Thyroid gland (tissue), 4 donors: ENCODE measurements at regions not wholly inside any gene's neighbourhood (a gene's known extent, or its start where the extent isn't known, plus 50 kb on each side); places are given as distances from the start of the nearest gene placed in this dataset.
"Not testable (repeated sequence)": the region's sequence is repeated elsewhere in the genome, so short reads cannot be mapped to it uniquely, and the experiment has no call there.

ENCODE experiments used
- DNase-seq, 2 donors: peaks; one replicate each; pipeline ENCODE4 v3.0.0-alpha.2; 2019
- H3K27ac ChIP-seq, 3 donors: fragments of 200-600 bp; sonication (generic); 1 replicate in 2 of 3; 2 replicates in 1 of 3; pipeline ENCODE4 v1.5.1; 2016 to 2019; ENCODE audit warnings: mild to moderate bottlenecking in 1 of 3, moderate library complexity in 1 of 3
- H3K27me3 ChIP-seq: fragments of 200-600 bp; sonication (generic); one replicate; pipeline ENCODE4 v1.5.1; 2019
- H3K36me3 ChIP-seq, 2 donors: fragments of 200-600 bp; sonication (generic); one replicate each; pipeline ENCODE4 v1.5.1; 2016 to 2019
- H3K4me1 ChIP-seq, 2 donors: fragments of 200-600 bp; sonication (generic); one replicate each; pipeline ENCODE4 v1.5.1; 2017 to 2019
- H3K4me3 ChIP-seq, 3 donors: fragments of 200-600 bp; sonication (generic); replicated peaks in 1 of 3; 1 replicate in 2 of 3; 2 replicates in 1 of 3; pipeline ENCODE4 v1.5.1; 2016; ENCODE audit warnings: mild to moderate bottlenecking in 1 of 3
- H3K9me3 ChIP-seq: fragments of 200-600 bp; sonication (generic); one replicate; pipeline ENCODE4 v1.5.1; 2017
- CTCF ChIP-seq, 6 experiments: fragments of 200-600 bp in 3 of 6; fragments of 450-650 bp in 3 of 6; sonication (generic) in 3 of 6; IDR thresholded peaks; one replicate each; pipeline ENCODE4 v1.5.1; 2016 to 2019; ENCODE audit warnings: antibody characterized with exemption in 6 of 6, mild to moderate bottlenecking in 2 of 6, inconsistent platforms in 1 of 6, moderate library complexity in 1 of 6
- POLR2A ChIP-seq, 2 donors: fragments of 450-650 bp; IDR thresholded peaks; one replicate each; pipeline ENCODE4 v1.6.1; 2017; ENCODE audit warnings: antibody characterized with exemption in 2 of 2, mild to moderate bottlenecking in 2 of 2, moderate library complexity in 1 of 2
- WGBS, 2 donors: methylation state at CpG; one replicate each; pipeline ENCODE4 v1.1.5; 2017; 5-methylcytosine and 5-hydroxymethylcytosine counted together
- intact Hi-C: fragments of 100-400 bp; cut with DNase I; formaldehyde crosslinking; loops from one replicate; pipeline ENCODE4 v1.15.1; 2023

- Histone ChIP-seq H3K9me3 (no peaks in the 10 kb centered on the region), H3K27me3 (no peaks in the 10 kb centered on the region), H3K36me3 (no peaks in the 10 kb centered on the region), H3K4me3 (no peak overlapping the region), H3K4me1 (no peaks in the 10 kb centered on the region), H3K27ac (no peak overlapping the region)
- TF ChIP-seq POLR2A (IDR thresholded peaks at IDR 0.05) (no peak), CTCF (IDR thresholded peaks at IDR 0.05) (no peak)
- intact Hi-C loops = no loop called here
- 89 to 91% methylated on average over 4 of the region's 4 CpGs for WGBS, 2 donors
- no peak for DNase-seq
Observed at GRCh38 chrX:138875472-138875871, 164.0 kb upstream of the FGF13 start.

- Histone ChIP-seq H3K9me3 (no peaks in the 10 kb centered on the region), H3K4me1 (no peaks in the 10 kb centered on the region), H3K27ac (no peak overlapping the region), H3K27me3 (no peaks in the 10 kb centered on the region), H3K36me3 (no peaks in the 10 kb centered on the region), H3K4me3 (no peak overlapping the region)
- no peak for DNase-seq
- intact Hi-C loops = no loop called here
- TF ChIP-seq CTCF (IDR thresholded peaks at IDR 0.05) = no peak
- TF ChIP-seq POLR2A (IDR thresholded peaks at IDR 0.05) = no peak
- WGBS, 2 donors = 92% methylated on average over 4 to 5 of the region's 5 CpGs
Observed at GRCh38 chrX:138874271-138874935, 162.9 kb upstream of the FGF13 start.

- H3K27me3 ChIP-seq, H3K9me3 ChIP-seq, intact Hi-C loops, H3K36me3 ChIP-seq, DNase-seq, H3K4me1 ChIP-seq, H3K27ac ChIP-seq, H3K4me3 ChIP-seq: not testable (repeated sequence)
- WGBS, 2 donors = 87 to 94% methylated on average over 6 of the region's 6 CpGs
Observed at GRCh38 chrX:138873640-138874039, 162.1 kb upstream of the FGF13 start.

- intact Hi-C loops = no loop called here
- DNase-seq = no peak
- 100% methylated on average over 1 of the region's 1 CpG for WGBS, 2 donors
- no peak for TF ChIP-seq CTCF (IDR thresholded peaks at IDR 0.05)
- no peak for TF ChIP-seq POLR2A (IDR thresholded peaks at IDR 0.05)
- H3K4me3 ChIP-seq = no peak overlapping the region
- H3K9me3 ChIP-seq = no peaks in the 10 kb centered on the region
- no peaks in the 10 kb centered on the region for H3K36me3 ChIP-seq
- H3K27ac ChIP-seq = no peak overlapping the region
- no peaks in the 10 kb centered on the region for H3K27me3 ChIP-seq
- no peaks in the 10 kb centered on the region for H3K4me1 ChIP-seq
Observed at GRCh38 chrX:138872537-138872936, 161.0 kb upstream of the FGF13 start.

GRCh38 chrX:138871739-138872138, 160.2 kb upstream of the FGF13 start:
- Histone ChIP-seq H3K36me3 (no peaks in the 10 kb centered on the region), H3K4me3 (no peak overlapping the region), H3K9me3 (no peaks in the 10 kb centered on the region), H3K27ac (no peak overlapping the region), H3K27me3 (no peaks in the 10 kb centered on the region), H3K4me1 (no peaks in the 10 kb centered on the region)
- intact Hi-C loops = no loop called here
- TF ChIP-seq CTCF (IDR thresholded peaks at IDR 0.05) (no peak), POLR2A (IDR thresholded peaks at IDR 0.05) (no peak)
- no peak for DNase-seq
- WGBS, 2 donors = 90 to 92% methylated on average over 3 of the region's 3 CpGs
